ENCODE measurements at regions not wholly inside any gene's neighbourhood (a gene's known extent, or its start where the extent isn't known, plus 50 kb on each side); places are given as distances from the start of the nearest gene placed in this dataset.

- WGBS (ENCODE audit: insufficient coverage, insufficient replicate concordance, low lambda C conversion rate, missing lambda C conversion rate) = 0% methylated on average over 3 of the region's 3 CpGs
- H3K36me3 ChIP-seq (ENCODE audit: control insufficient read depth in 2 of 2, insufficient read depth in 2 of 2, low read length in 1 of 2) = no peaks in the 10 kb centered on the region
- ChIA-PET POLR2A (no interaction called here), SMC1A (ENCODE audit: uncharacterized antibody, unreplicated experiment) (no interaction called here), CTCF (no interaction called here), RAD21 (ENCODE audit: unreplicated experiment) (no interaction called here)
- no peak for ATAC-seq
- BruUV-seq (replicated peaks) = no TSS peak
- intact Hi-C loops (cut with micrococcal nuclease; ENCODE audit: unreplicated experiment) (no loop called here), in situ Hi-C loops (cut with MboI) (no loop called here)
- TF ChIP-seq DPF2 (IDR thresholded peaks at IDR 0.05) (no peak), TARDBP (IDR thresholded peaks at IDR 0.05; ENCODE audit: borderline replicate concordance) (no peak), NFYA (IDR thresholded peaks at IDR 0.05; ENCODE audit: borderline replicate concordance, low read depth, low read length) (no peak), HDGF (IDR thresholded peaks at IDR 0.05) (no peak), TCF7 (IDR thresholded peaks at IDR 0.05; ENCODE audit: borderline replicate concordance) (no peak), CBFB (IDR thresholded peaks at IDR 0.05; ENCODE audit: low read depth) (no peak), POU2F2 (IDR thresholded peaks at IDR 0.05; ENCODE audit: borderline replicate concordance, low read depth, low read length) (no peak), SPI1 (IDR thresholded peaks at IDR 0.05; ENCODE audit: borderline replicate concordance, insufficient read depth, low read depth, low read length) (no peak), SRF (IDR thresholded peaks at IDR 0.05; ENCODE audit: low read depth in 2 of 2, low read length in 2 of 2) (no peak), NRF1 (conservative IDR thresholded peaks at IDR 0.05; ENCODE audit: low read depth, low read length) (no peak), CREB1 (IDR thresholded peaks at IDR 0.05; ENCODE audit: low read depth) (no peak), CBX3 (IDR thresholded peaks at IDR 0.05; ENCODE audit: borderline replicate concordance, low read depth) (no peak)
- no peaks in the 10 kb centered on the region for H3K4me1 ChIP-seq (ENCODE audit: control insufficient read depth, insufficient read depth, low read length)
- H2AFZ ChIP-seq (ENCODE audit: control insufficient read depth, low read depth, low read length) = no peak overlapping the region
- H3K9ac ChIP-seq (ENCODE audit: control insufficient read depth, insufficient read depth, low read length) = no peak overlapping the region
- H4K20me1 ChIP-seq (ENCODE audit: control insufficient read depth, insufficient read depth) = no peaks in the 10 kb centered on the region
- no peak overlapping the region for H3K4me3 ChIP-seq
- no peaks in the 10 kb centered on the region for H3K27me3 ChIP-seq (replicated peaks in 1 of 2; ENCODE audit: control insufficient read depth in 2 of 2, insufficient read depth in 2 of 2, low read length in 1 of 2)
- no peak for DNase-seq (ENCODE audit: low read depth, low spot score)
- no peak for FAIRE-seq
- no peaks in the 10 kb centered on the region for H3K79me2 ChIP-seq (ENCODE audit: control insufficient read depth, insufficient read depth, low read length)
- H3K4me2 ChIP-seq (ENCODE audit: control insufficient read depth, insufficient read depth) = no peak overlapping the region
- H3K27ac ChIP-seq (ENCODE audit: control insufficient read depth, insufficient read depth) = no peak overlapping the region
- no peaks in the 10 kb centered on the region for H3K9me3 ChIP-seq (replicated peaks; ENCODE audit: control insufficient read depth, insufficient read depth, low read length)
These were observed 229.9 kb downstream of the SOX3 start for GRCh38 chrX:140274811-140275525.
